ENCODE measurements at regions not wholly inside any gene's neighbourhood (a gene's known extent, or its start where the extent isn't known, plus 50 kb on each side); places are given as distances from the start of the nearest gene placed in this dataset.

- H3K27ac Mint-ChIP-seq: no peak overlapping the region
- no peak overlapping the region for H3K4me3 Mint-ChIP-seq
- peaks cover 6% of the 10 kb centered on the region for H3K4me1 Mint-ChIP-seq (ENCODE audit: unreplicated experiment)
- H3K36me3 Mint-ChIP-seq: no peaks in the 10 kb centered on the region
- H3K27me3 Mint-ChIP-seq: peaks cover 5% of the 10 kb centered on the region
- peaks cover 11% of the 10 kb centered on the region for H3K9me3 Mint-ChIP-seq
- TF ChIP-seq, protein P1, sequence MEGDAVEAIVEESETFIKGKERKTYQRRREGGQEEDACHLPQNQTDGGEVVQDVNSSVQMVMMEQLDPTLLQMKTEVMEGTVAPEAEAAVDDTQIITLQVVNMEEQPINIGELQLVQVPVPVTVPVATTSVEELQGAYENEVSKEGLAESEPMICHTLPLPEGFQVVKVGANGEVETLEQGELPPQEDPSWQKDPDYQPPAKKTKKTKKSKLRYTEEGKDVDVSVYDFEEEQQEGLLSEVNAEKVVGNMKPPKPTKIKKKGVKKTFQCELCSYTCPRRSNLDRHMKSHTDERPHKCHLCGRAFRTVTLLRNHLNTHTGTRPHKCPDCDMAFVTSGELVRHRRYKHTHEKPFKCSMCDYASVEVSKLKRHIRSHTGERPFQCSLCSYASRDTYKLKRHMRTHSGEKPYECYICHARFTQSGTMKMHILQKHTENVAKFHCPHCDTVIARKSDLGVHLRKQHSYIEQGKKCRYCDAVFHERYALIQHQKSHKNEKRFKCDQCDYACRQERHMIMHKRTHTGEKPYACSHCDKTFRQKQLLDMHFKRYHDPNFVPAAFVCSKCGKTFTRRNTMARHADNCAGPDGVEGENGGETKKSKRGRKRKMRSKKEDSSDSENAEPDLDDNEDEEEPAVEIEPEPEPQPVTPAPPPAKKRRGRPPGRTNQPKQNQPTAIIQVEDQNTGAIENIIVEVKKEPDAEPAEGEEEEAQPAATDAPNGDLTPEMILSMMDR (conservative IDR thresholded peaks at IDR 0.05): no peak
- DNase-seq (ENCODE audit: extremely low spot score, unreplicated experiment): no peak
Observed at GRCh38 chr13:90974249-90974975, 373.1 kb upstream of the MIR17HG start.

DNA sequence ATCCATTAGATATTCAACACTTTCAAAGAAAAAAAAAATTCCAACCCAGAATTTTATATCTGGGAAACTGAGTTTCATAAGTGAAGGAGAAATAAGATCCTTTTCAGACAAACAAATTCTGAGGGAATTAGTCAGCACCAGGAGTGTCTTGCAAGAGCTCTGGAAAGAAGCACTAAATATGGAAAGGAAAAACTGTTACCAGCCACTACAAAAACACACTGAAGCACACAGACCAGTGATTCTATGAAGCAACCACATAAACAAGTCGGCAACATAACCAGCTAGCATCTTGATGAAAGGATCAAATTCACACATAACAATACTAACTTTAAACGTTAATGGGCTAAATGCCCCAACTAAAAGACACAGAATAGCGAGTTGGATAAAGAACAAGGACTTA is 368.4 kb upstream of the MIR17HG start:
- Mint-ChIP-seq H3K4me1 (ENCODE audit: unreplicated experiment) (peaks cover 6% of the 10 kb centered on the region), H3K27me3 (peaks cover 5% of the 10 kb centered on the region), H3K36me3 (no peaks in the 10 kb centered on the region), H3K27ac (no peak overlapping the region), H3K9me3 (peaks cover 11% of the 10 kb centered on the region), H3K4me3 (no peak overlapping the region)
- no peak for DNase-seq (ENCODE audit: extremely low spot score, unreplicated experiment)
- TF ChIP-seq, protein P1 (conservative IDR thresholded peaks at IDR 0.05): no peak

DNA sequence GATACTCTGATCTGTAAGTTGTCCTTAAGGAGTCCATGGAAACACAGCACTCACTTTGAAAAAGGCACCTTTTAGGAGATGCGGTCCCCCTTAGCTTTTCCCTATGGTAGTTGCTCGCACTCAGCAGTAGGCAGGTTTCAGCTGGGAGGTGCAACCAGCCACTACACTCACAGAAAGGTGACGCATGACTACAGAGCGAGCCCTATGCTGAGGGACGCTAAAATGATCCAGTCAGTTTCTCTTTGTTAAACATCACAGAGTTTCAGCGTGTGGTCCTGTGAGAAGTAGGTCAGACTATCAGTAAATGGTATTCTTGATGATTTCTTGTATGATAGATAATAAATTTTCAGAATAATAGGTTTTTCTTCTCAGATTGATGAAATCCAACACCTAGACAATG is 362.7 kb upstream of the MIR17HG start:
- no peaks in the 10 kb centered on the region for H3K9me3 Mint-ChIP-seq
- H3K27me3 Mint-ChIP-seq: no peaks in the 10 kb centered on the region
- TF ChIP-seq, protein P1 (conservative IDR thresholded peaks at IDR 0.05): no peak
- H3K27ac Mint-ChIP-seq: no peak overlapping the region
- DNase-seq (ENCODE audit: extremely low spot score, unreplicated experiment): no peak
- H3K36me3 Mint-ChIP-seq: no peaks in the 10 kb centered on the region
- H3K4me3 Mint-ChIP-seq: no peak overlapping the region
- H3K4me1 Mint-ChIP-seq (ENCODE audit: unreplicated experiment): no peaks in the 10 kb centered on the region

GRCh38 chr13:90995001-90995400 is 352.5 kb upstream of the MIR17HG start:
- H3K36me3 Mint-ChIP-seq: no peaks in the 10 kb centered on the region
- TF ChIP-seq, protein P1 (conservative IDR thresholded peaks at IDR 0.05): no peak
- no peak overlapping the region for H3K27ac Mint-ChIP-seq
- no peaks in the 10 kb centered on the region for H3K4me1 Mint-ChIP-seq (ENCODE audit: unreplicated experiment)
- no peak for DNase-seq (ENCODE audit: extremely low spot score, unreplicated experiment)
- no peak overlapping the region for H3K4me3 Mint-ChIP-seq
- H3K27me3 Mint-ChIP-seq: no peaks in the 10 kb centered on the region
- no peaks in the 10 kb centered on the region for H3K9me3 Mint-ChIP-seq

DNA sequence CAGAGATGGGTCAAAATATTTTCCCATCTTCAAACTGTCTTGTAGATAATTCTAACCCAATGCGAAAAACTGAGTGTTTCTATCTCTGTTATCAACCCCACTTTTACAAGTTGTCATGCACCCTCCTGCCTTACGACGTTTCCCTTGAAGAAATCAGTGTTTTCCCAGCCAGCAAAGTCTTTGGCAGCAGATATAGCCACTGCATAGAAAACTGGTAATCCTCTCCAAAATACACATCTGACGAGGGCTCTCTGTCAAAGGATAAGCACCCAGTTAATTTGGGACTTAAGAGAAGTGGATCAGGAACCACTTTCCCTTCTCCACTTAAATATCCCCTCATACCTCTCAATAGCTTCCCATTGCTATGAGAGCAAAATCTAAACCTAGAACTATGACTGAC is 351.9 kb upstream of the MIR17HG start:
- TF ChIP-seq, protein P1 (conservative IDR thresholded peaks at IDR 0.05): no peak
- Mint-ChIP-seq H3K9me3 (no peaks in the 10 kb centered on the region), H3K27me3 (no peaks in the 10 kb centered on the region), H3K4me3 (no peak overlapping the region), H3K27ac (no peak overlapping the region), H3K36me3 (no peaks in the 10 kb centered on the region), H3K4me1 (ENCODE audit: unreplicated experiment) (no peaks in the 10 kb centered on the region)
- no peak for DNase-seq (ENCODE audit: extremely low spot score, unreplicated experiment)

Measured in type B pancreatic cell (in vitro differentiated cells).